ENCODE measurements at regions not wholly inside any gene's neighbourhood (a gene's known extent, or its start where the extent isn't known, plus 50 kb on each side); places are given as distances from the start of the nearest gene placed in this dataset.

DNA sequence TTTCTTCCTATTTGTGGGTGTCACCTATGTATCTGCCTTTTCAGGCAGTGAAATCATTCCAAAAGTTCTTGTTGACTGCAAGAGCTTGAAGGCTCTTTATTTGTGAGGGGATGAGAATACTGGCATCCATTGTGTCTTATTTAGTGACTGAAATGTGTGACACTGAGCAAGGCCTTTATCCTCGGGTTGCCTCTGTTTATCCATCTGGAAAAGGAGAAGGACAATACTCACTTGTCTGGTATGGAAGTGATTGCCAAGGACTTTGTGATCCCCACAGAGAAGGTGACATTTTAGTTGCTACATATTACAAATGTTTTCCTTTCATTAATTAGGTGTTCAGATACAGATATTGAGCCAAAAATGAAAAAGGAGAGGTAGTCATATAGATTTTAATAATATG is 80.2 kb downstream of the ARRDC3 start:
- H3K79me2 ChIP-seq (ENCODE audit: control insufficient read depth, insufficient read depth, low read length) = no peaks in the 10 kb centered on the region
- H3K4me1 ChIP-seq (ENCODE audit: control insufficient read depth in 2 of 2, insufficient read depth in 2 of 2, low read length in 2 of 2) = no peaks in the 10 kb centered on the region
- DNase-seq (no peak), ATAC-seq (ENCODE audit: low read depth) (no peak)
- intact Hi-C loops (cut with micrococcal nuclease) = no loop called here
- H3K9me3 ChIP-seq (ENCODE audit: control extremely low read depth in 1 of 3, control insufficient read depth in 2 of 3, insufficient read depth in 1 of 3, low read length in 2 of 3) = no peaks in the 10 kb centered on the region
- H2AFZ ChIP-seq (ENCODE audit: insufficient read depth, low read depth, low read length, poor library complexity, severe bottlenecking) = no peak overlapping the region
- Mint-ChIP-seq H3K9me3 (ENCODE audit: insufficient read depth) (no peaks in the 10 kb centered on the region), H3K4me3 (no peak overlapping the region), H3K27me3 (no peaks in the 10 kb centered on the region), H3K4me1 (no peaks in the 10 kb centered on the region), H3K27ac (no peak overlapping the region)
- no peak overlapping the region for H3K9ac ChIP-seq (ENCODE audit: low read length)
- H3K4me3 ChIP-seq (ENCODE audit: control extremely low read depth in 1 of 5, extremely low read depth in 1 of 5, insufficient read depth in 1 of 5, low read depth in 2 of 5, low read length in 4 of 5) = no peak overlapping the region
- H4K20me1 ChIP-seq (ENCODE audit: control insufficient read depth, insufficient read depth, low read length, poor library complexity, severe bottlenecking) = no peaks in the 10 kb centered on the region
- no peaks in the 10 kb centered on the region for H3K27me3 ChIP-seq (replicated peaks in 1 of 4; ENCODE audit: control extremely low read depth in 1 of 4, control insufficient read depth in 3 of 4, insufficient read depth in 4 of 4, low read length in 3 of 4)
- POLR2A ChIA-PET = no interaction called here
- H3K4me2 ChIP-seq (replicated peaks; ENCODE audit: low read depth, low read length, poor library complexity, severe bottlenecking) = no peak overlapping the region
- no peak overlapping the region for H3K27ac ChIP-seq (ENCODE audit: low read length in 2 of 2)
- 100% methylated on average over 1 of the region's 1 CpG for WGBS (ENCODE audit: insufficient coverage)
- CTCF ChIA-PET = interaction anchor here (1.2 kb wide), 1 partner anchor 20 kb away, joined by 3 read pairs; no protein-coding TSS in a partner anchor
- no peaks in the 10 kb centered on the region for H3K36me3 ChIP-seq (replicated peaks in 1 of 2; ENCODE audit: control extremely low read depth in 1 of 2, control insufficient read depth in 1 of 2, extremely low read depth in 1 of 2, insufficient read depth in 2 of 2, low read length in 1 of 2)
- TF ChIP-seq, protein P1, sequence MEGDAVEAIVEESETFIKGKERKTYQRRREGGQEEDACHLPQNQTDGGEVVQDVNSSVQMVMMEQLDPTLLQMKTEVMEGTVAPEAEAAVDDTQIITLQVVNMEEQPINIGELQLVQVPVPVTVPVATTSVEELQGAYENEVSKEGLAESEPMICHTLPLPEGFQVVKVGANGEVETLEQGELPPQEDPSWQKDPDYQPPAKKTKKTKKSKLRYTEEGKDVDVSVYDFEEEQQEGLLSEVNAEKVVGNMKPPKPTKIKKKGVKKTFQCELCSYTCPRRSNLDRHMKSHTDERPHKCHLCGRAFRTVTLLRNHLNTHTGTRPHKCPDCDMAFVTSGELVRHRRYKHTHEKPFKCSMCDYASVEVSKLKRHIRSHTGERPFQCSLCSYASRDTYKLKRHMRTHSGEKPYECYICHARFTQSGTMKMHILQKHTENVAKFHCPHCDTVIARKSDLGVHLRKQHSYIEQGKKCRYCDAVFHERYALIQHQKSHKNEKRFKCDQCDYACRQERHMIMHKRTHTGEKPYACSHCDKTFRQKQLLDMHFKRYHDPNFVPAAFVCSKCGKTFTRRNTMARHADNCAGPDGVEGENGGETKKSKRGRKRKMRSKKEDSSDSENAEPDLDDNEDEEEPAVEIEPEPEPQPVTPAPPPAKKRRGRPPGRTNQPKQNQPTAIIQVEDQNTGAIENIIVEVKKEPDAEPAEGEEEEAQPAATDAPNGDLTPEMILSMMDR (IDR thresholded peaks at IDR 0.05) = no peak
- TF ChIP-seq EZH2 (IDR thresholded peaks at IDR 0.05; ENCODE audit: borderline replicate concordance, insufficient read depth, low read depth, low read length, poor library complexity, severe bottlenecking) = no peak

DNA sequence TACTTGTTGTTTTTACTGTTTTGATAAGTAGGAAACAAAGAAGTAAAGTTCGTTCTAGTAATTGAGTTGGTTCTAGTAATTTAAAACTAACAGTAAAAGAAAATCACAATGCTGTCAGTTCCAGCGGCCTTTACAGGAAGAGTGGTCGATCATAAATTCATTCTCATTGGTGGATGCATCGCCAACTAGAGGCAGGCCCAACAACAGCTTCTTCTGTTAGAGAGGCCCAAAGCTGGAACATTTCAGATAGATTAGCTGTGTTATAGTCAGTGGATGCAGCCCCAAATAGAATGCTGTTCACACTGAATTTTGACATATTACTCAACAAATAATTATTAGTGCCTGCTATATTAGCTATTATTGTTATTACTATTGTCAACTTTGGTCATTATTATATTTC is 80.8 kb downstream of the ARRDC3 start:
- H3K4me2 ChIP-seq (replicated peaks; ENCODE audit: low read depth, low read length, poor library complexity, severe bottlenecking) = no peak overlapping the region
- intact Hi-C loops (cut with micrococcal nuclease) = no loop called here
- POLR2A ChIA-PET = no interaction called here

More for the DNA sequence above, 80.8 kb downstream of the ARRDC3 start:
- no peak overlapping the region for H3K27ac ChIP-seq (ENCODE audit: low read length in 2 of 2)
- no peaks in the 10 kb centered on the region for H3K27me3 ChIP-seq (replicated peaks in 1 of 4; ENCODE audit: control extremely low read depth in 1 of 4, control insufficient read depth in 3 of 4, insufficient read depth in 4 of 4, low read length in 3 of 4)
- Mint-ChIP-seq H3K9me3 (ENCODE audit: insufficient read depth) (no peaks in the 10 kb centered on the region), H3K4me1 (no peaks in the 10 kb centered on the region), H3K27ac (no peak overlapping the region), H3K4me3 (no peak overlapping the region), H3K27me3 (no peaks in the 10 kb centered on the region)
- H4K20me1 ChIP-seq (ENCODE audit: control insufficient read depth, insufficient read depth, low read length, poor library complexity, severe bottlenecking) = no peaks in the 10 kb centered on the region
- CTCF ChIA-PET = interaction anchor here (1.2 kb wide), 1 partner anchor 19 kb away, joined by 3 read pairs; no protein-coding TSS in a partner anchor
- H3K79me2 ChIP-seq (ENCODE audit: control insufficient read depth, insufficient read depth, low read length) = no peaks in the 10 kb centered on the region
- no peak overlapping the region for H3K4me3 ChIP-seq (ENCODE audit: control extremely low read depth in 1 of 5, extremely low read depth in 1 of 5, insufficient read depth in 1 of 5, low read depth in 2 of 5, low read length in 4 of 5)
- DNase-seq (no peak), ATAC-seq (ENCODE audit: low read depth) (no peak)
- no peak overlapping the region for H2AFZ ChIP-seq (ENCODE audit: insufficient read depth, low read depth, low read length, poor library complexity, severe bottlenecking)
- no peak for TF ChIP-seq EZH2 (IDR thresholded peaks at IDR 0.05; ENCODE audit: borderline replicate concordance, insufficient read depth, low read depth, low read length, poor library complexity, severe bottlenecking)
- TF ChIP-seq, protein P1 (IDR thresholded peaks at IDR 0.05) = no peak
- H3K4me1 ChIP-seq (ENCODE audit: control insufficient read depth in 2 of 2, insufficient read depth in 2 of 2, low read length in 2 of 2) = no peaks in the 10 kb centered on the region
- H3K36me3 ChIP-seq (replicated peaks in 1 of 2; ENCODE audit: control extremely low read depth in 1 of 2, control insufficient read depth in 1 of 2, extremely low read depth in 1 of 2, insufficient read depth in 2 of 2, low read length in 1 of 2) = no peaks in the 10 kb centered on the region
- WGBS (ENCODE audit: insufficient coverage) = no CpG with 5 or more reads among the region's 4 CpGs
- no peaks in the 10 kb centered on the region for H3K9me3 ChIP-seq (ENCODE audit: control extremely low read depth in 1 of 3, control insufficient read depth in 2 of 3, insufficient read depth in 1 of 3, low read length in 2 of 3)
- H3K9ac ChIP-seq (ENCODE audit: low read length) = no peak overlapping the region
